SK-N-SH treated with all-trans-retinoic acid at 6 μM for 48 hours (cell line): ENCODE measurements at regions not wholly inside any gene's neighbourhood (a gene's known extent, or its start where the extent isn't known, plus 50 kb on each side); places are given as distances from the start of the nearest gene placed in this dataset.

Source experiments
- ATAC-seq: fragments of 200-7000 bp; cut with Tn5 transposase; 3 replicates; pipeline ENCODE4 v1.9.1; 2020; ENCODE audit warnings: mild to moderate bottlenecking, moderate library complexity
- ARNTL ChIP-seq: fragments of 450-650 bp; formaldehyde crosslinking; IDR thresholded peaks from 2 replicates; pipeline ENCODE4 v1.5.0; 2020; ENCODE audit warnings: low read depth, mild to moderate bottlenecking, moderate library complexity, borderline replicate concordance
- BACH2 ChIP-seq: fragments of 250-450 bp; sonication (Bioruptor Pico); IDR thresholded peaks from 2 replicates; pipeline ENCODE4 v1.9.0; 2021; ENCODE audit warnings: mild to moderate bottlenecking, borderline replicate concordance
- CREB5 ChIP-seq: fragments of 250-450 bp; sonication (Bioruptor Pico); IDR thresholded peaks from 2 replicates; pipeline ENCODE4 v1.5.1; 2020; ENCODE audit warnings: low read depth, mild to moderate bottlenecking, moderate library complexity
- CSDC2 ChIP-seq: fragments of 250-450 bp; sonication (Bioruptor Pico); IDR thresholded peaks from 2 replicates; pipeline ENCODE4 v1.5.0; 2020; ENCODE audit warnings: mild to moderate bottlenecking, moderate library complexity
- ESRRG ChIP-seq: fragments of 250-450 bp; sonication (Bioruptor Pico); IDR thresholded peaks from 2 replicates; pipeline ENCODE4 v1.6.1; 2021; ENCODE audit warnings: mild to moderate bottlenecking
- GLIS3 ChIP-seq: fragments of 250-450 bp; sonication (Bioruptor Pico); IDR thresholded peaks from 2 replicates; pipeline ENCODE4 v1.5.0; 2020; ENCODE audit warnings: mild to moderate bottlenecking, moderate library complexity
- OSR1 ChIP-seq: fragments of 250-450 bp; sonication (Bioruptor Pico); IDR thresholded peaks from 2 replicates; pipeline ENCODE4 v1.8.0; 2022; ENCODE audit warnings: moderate library complexity, mild to moderate bottlenecking, inconsistent platforms
- PATZ1 ChIP-seq: fragments of 250-450 bp; sonication (Bioruptor Pico); IDR thresholded peaks from 2 replicates; pipeline ENCODE4 v1.8.0; 2020; ENCODE audit warnings: mild to moderate bottlenecking, moderate library complexity, borderline replicate concordance
- POU6F1 ChIP-seq: fragments of 250-450 bp; sonication (Bioruptor Pico); IDR thresholded peaks from 2 replicates; pipeline ENCODE4 v1.8.0; 2021; ENCODE audit warnings: low read depth, mild to moderate bottlenecking, moderate library complexity, borderline replicate concordance
- TSHZ2 ChIP-seq: fragments of 250-450 bp; sonication (Bioruptor Pico); IDR thresholded peaks from 2 replicates; pipeline ENCODE4 v1.5.0; 2020; ENCODE audit warnings: mild to moderate bottlenecking, moderate library complexity
- ZC3H10 ChIP-seq: fragments of 250-450 bp; sonication (Bioruptor Pico); IDR thresholded peaks from 2 replicates; pipeline ENCODE4 v1.5.1; 2021; ENCODE audit warnings: mild to moderate bottlenecking, moderate library complexity
- ZNF565 ChIP-seq: fragments of 450-650 bp; formaldehyde crosslinking; conservative IDR thresholded peaks from 2 replicates; pipeline ENCODE4 v1.5.0; 2020; ENCODE audit warnings: low read depth, mild to moderate bottlenecking, moderate library complexity
- ZNF8 ChIP-seq: fragments of 450-650 bp; formaldehyde crosslinking; IDR thresholded peaks from 2 replicates; pipeline ENCODE4 v1.5.0; 2020; ENCODE audit warnings: mild to moderate bottlenecking, moderate library complexity

GRCh38 chr11:70645537-70645936 lies 247.2 kb downstream of the CTTN start:
- TF ChIP-seq ESRRG, result no peak
- TF ChIP-seq ZC3H10 (CRISPR knock-in tag), result no peak
- TF ChIP-seq CREB5, result no peak
- TF ChIP-seq ARNTL, result no peak
- no peak for TF ChIP-seq PATZ1 (CRISPR knock-in tag)
- TF ChIP-seq, all 23 proteins: peak for 0
- ATAC-seq, result no peak

- no peak for ATAC-seq
Observed at GRCh38 chr11:70646272-70647049, 248.1 kb downstream of the CTTN start.

GRCh38 chr11:70647188-70648166 lies 249.1 kb downstream of the CTTN start:
- no peak for ATAC-seq
- no peak for TF ChIP-seq PATZ1 (CRISPR knock-in tag)
- no peak for TF ChIP-seq GLIS3
- TF ChIP-seq TSHZ2 (CRISPR knock-in tag), result no peak
- no peak for TF ChIP-seq OSR1 (CRISPR knock-in tag)
- no peak for TF ChIP-seq ZNF8
- no peak for TF ChIP-seq BACH2
- TF ChIP-seq ZC3H10 (CRISPR knock-in tag), result no peak
- no peak for TF ChIP-seq POU6F1
- no peak for TF ChIP-seq ZNF565

More at GRCh38 chr11:70646272-70647049, 248.1 kb downstream of the CTTN start:
- no peak for TF ChIP-seq TSHZ2 (CRISPR knock-in tag)
- TF ChIP-seq CSDC2, result no peak
- no peak for TF ChIP-seq ZNF8
- TF ChIP-seq, all 23 proteins: peak for 0
